NCI-H1092 (cell line): ENCODE measurements at regions not wholly inside any gene's neighbourhood (a gene's known extent, or its start where the extent isn't known, plus 50 kb on each side); places are given as distances from the start of the nearest gene placed in this dataset.

Experiments used
- DNase-seq: peaks from one replicate; lab custom pipeline; 2025; lab: John Stamatoyannopoulos, UW

DNA sequence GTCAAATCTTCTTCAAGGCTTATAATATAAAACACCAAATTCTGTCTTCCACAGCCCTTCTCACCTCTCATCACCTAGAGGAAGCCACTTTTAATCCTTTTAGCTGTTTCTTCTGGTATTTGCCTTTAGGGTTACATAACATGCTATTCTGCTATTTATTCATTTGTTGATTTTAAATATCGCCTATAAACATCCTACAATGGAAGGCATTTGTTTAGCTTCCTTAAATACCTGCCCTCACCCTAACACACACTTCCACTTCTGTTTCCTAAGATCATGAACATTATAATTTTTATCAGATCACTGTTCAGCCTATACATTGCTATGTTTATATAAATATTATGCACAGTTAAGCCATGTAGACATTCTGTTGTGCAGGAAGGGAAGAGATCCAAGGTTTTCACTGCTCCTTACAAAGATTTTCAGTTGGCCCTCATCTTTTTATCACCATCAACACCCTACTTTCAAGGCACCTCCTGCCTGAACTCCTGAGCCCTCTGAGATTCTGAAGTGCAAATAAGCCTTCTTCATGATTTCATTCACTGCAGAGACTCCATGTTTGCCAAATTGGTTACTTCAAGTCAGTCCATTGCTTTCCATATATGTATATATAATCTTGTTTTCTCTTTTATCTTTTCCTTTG, 356.9 kb upstream of the ACTBL2 start:
- DNase-seq: no peak

DNA sequence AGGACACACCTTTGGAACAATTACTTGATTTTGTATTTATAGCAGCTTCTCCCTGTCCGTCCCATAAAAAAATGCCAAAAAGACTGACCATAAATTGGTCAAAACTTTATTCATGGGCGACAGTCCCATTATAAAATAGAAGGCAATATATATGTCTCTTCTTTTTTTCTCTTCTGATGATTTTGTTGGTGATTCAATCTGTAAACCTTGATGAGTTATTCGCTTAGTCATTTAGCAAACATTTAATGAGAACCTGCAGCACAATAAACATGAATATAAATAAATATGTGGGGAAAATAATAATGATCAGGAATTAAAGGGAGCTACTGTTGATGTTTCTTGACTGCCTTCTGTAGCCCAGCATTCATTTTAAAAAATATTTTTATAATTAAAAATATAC, 356.4 kb upstream of the ACTBL2 start:
- no peak for DNase-seq

DNA sequence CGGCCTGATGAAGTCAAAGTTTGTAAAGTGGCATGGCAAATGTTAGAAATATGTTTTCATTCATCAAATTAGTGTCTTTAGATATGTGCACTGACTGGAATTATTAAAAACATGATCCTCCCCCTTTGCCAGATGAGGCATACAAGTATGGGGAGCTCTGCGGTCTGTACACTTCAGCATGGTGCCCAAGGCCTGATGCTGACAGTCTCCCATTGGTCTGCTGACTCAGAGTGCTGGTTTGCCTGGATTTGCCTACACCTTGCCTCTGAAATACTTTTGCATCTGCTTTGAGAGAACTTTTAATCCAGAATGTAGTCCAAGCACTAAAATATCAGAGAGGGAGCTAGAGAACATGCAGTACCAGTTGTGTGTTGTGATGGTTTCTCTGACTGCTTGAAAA, 354.3 kb upstream of the ACTBL2 start:
- no peak for DNase-seq

DNA sequence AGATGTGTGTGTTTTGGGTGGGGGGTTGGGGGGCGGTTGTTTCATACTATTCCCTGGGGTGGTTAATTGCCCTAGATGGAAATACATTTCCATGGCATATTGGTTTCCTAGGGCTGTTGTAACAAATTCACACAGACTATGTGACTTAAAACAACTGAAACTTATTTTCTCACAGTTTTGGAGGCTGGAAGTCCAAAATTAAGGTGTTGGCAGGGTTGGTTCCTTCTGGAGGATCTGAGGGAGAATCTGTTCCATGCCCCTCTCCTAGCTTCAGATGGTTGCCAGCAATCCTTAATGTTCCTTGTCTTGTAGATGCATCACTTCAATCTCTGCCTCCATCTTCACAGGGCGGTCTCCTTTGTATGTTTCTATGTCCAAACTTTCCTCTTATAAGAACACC, 353.7 kb upstream of the ACTBL2 start:
- DNase-seq: no peak

DNA sequence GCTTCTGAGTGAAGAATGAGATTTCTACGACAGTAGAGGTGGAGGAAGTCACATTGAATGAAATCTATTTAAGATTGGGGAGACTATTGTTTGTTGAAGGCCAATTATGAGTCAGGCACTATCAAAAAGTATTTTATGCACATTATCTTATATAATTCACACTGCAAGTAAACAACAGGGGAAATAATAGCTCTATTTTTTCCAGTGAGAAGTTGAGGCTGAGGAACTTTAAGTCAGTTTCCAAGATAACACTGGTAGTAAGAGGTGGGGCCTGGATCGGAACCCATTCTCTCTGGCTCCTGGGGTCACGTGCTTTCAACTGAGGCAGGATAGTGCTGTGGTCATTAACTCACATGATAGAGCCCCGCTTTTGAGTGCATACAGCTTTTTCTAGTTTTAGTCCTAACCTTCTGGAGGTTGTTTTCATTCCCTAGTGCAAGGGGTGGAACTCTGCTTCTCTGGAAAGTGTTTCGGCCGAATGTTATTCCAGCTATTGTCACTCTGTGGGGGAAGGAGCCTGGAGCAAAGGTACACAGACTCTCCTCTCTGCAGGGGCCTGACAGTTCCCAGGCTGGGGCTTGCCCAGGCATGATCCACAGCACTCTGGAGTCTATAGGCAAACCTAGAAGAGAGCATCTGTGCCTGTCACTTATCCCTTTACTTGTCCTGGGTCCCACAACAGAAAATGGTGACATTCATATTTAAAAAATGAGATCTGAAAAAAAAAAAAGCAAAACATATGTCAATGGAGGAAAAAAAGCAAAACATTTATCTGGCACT, 352.4 kb upstream of the ACTBL2 start:
- DNase-seq: no peak

DNA sequence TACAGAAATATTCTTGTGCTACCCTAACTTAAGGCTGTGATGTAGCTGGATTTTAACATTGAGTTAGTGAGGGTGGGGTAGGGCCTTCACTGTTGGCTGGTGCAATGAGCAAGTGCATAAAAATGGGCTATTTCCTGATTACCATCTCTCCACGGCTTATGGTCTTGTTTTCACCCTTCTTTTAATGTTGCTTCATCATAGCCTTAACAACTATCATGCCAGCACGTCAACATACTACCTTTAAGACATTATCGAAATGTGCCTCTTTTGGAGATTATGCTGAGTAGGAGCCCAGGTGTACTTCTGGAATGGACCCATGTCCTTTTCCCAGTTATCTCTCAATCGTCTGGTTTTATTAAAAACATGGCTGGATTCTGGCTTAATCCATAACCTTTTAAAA, 350.9 kb upstream of the ACTBL2 start:
- DNase-seq: no peak

DNA sequence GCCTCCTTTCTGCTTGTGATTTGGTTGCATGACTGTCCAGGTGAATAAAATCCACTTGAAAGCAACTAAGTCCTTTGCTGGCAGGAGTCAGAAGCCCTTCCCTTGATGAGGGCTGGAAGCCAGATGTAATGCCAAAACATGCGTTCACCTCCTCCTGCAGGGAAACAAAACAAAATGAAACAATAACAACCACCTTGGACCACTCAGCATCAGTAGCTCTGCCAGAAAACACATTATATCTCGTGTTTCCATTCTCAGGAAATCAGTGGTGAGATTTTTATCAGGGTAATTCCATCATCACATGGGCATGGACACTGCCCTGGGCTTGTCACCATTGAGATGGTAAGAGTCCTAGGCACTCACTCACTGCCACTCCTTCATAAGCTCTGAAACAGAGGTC, 350.3 kb upstream of the ACTBL2 start:
- no peak for DNase-seq

DNA sequence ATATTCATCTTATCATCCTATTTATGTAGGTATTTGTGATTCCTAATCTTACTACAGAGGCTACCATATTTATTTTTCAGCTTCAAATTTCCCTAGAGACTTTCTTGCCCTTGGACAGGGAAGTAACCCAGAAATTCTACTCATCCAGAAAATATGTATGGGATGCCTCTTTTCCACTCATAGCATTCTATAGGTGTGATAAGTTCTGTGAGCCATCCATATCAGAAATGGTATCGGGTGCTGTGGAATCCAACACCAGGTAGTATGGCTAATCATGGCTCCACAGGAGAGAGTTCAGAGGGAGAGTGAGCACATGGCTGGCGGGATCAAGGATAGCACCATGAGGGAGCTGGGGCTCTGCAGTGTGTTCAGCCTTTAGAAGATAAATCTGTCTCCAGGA, 349.3 kb upstream of the ACTBL2 start:
- no peak for DNase-seq

DNA sequence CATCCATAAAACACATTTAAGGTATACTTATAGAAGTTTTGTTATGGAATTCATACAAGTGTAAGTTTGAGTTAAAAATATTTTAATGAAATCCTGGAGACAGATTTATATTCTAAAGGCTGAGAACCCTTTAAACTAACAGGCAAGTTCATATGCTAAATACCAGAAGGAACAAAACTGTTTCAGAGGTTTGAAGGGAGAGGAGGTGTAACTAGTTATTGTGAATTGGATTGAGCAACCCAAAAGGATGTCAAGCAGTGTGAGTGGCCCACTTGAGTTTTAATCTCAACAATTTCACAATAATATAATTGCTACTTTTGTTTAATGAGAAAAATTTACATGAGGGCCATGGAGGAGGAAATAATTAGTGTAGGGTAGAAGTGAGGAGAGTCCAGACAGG, 348.5 kb upstream of the ACTBL2 start:
- DNase-seq: no peak

DNA sequence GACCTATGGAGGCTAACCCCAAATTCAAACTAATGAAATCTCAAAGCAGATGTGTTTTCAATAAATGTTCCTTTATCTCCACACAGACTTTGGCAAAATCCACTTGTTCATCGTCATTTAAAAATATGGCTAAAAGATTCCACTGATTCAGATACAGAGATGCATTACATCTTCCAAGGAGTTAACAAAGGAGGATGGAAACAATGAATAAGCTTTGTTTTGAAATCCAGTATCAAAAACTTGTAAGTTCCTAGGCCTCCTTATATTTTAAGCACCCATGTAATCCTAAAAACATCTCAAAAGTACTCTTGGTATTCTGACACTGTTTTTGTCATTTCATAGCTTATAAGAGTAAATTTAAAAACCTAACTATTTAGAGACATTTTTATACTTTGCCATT, 345.6 kb upstream of the ACTBL2 start:
- no peak for DNase-seq

DNA sequence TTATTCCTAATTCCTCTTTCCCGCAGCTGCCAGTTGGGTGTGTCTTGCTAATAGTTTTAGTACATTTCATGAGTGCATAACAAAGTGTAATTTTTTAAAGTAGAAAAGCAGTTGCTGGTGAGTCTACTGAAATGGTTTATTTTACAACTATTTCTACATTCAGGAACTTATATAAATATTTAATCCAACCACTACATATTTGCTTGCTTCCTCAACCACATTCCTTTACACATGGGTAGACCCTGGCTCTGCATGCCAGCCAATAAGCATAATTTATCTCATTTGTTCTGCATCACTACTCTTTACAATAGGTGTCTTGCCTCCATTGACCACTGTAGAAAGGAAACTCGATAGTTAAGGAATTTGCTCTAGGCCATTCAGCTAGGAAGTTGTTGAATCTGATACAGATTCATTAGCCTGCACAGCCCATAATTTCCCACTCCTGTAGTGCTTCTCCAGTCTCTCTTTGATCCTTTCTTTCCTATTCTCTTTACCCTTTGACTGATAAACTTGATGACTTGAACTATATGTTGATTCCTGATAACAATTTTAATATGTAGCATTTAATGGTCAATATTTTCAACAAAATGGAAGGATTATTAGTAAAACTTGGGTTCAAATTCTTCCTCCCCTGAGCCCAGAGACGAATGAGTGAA, 342.5 kb upstream of the ACTBL2 start:
- DNase-seq: no peak

DNA sequence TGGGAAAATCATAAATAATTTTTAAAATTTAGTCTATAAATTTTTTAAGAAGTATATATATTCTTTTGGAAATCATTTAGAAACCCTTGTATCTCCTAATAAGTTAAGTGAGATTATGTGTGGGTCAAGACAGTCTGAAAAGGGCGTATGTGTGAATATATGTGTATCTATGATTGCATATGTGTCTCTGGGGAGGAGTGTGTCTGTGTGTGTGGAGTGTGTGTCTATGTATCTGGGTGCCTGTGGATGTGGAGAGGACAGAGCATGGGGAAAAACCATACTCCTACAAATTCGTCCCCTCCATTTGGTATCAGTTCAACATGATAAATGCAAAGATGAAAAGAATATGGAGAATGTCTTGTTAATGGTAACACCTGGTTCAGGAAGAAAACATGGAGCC, 342.0 kb upstream of the ACTBL2 start:
- no peak for DNase-seq

DNA sequence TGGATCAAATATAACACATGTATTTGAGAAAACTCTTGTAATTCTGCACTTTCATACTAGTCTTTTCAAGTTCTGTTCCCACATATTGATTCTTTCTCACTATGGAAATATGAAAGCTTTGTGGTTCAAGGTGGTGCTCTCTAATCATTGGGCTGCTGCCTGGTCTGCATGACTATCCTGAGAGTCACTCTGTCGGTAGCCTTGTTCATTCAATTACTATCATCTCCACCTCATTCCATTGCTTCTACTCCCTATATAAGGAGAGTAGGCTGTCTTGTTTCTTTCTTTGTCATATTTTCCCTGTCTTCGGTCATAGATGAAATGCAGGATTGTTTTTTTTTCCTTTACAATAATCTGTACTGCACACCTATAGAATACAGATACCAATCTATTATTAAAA, 341.4 kb upstream of the ACTBL2 start:
- no peak for DNase-seq

DNA sequence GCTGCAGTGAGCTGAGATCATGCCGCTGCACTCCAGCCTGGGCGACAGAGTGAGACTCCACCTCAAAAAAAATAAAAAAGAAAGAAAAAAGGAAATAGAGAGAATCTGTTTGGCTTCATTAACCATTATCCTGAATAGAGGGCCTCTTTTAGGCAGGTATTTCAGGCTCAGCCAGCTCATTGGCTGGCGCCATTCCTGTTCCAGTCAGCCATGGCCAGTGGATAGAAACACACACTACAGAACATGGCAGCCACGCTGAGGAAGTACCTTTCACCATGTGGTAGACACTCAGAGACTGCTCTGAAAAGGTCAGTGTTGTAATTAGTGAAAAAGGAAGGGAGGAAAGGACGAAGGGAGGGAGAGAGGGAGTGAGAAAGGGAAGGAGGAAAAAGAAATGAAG, 340.0 kb upstream of the ACTBL2 start:
- DNase-seq: no peak

DNA sequence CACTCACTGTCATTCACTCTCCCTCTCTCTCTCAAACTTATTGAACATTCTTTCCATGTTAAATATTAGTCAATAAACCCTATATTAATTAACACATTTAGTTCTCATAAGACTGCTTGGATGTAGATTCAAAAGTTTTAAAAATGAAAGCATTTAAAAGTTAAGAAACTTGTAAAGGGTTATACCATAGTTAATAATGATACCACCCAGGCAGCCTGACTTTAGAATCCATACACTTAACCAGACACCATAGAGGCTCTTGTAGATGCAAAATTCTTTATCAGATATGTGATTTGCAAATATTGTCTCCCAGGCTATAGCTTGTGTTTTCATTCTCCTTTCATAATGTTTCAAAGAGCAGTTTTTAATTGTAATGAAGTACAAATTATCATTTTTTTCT, 335.8 kb upstream of the ACTBL2 start:
- no peak for DNase-seq

DNA sequence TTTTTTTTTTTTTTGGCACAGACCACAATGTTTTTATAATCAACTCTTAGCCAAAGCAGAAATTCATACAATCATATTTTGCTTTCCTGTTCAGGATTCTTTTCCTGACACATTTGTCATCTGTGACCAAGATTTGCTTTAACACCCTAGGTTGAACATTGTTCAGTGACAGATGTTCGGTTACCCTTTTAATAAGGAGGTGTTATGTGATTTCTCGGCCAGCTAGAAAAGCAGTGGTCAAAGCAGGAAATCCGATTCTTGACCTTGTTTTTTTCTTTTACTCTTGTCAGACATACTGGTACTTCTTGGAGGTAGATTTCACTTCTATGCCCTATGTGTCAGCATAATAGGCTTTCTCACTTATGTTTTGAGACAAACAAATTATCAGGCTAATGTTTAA, 335.3 kb upstream of the ACTBL2 start:
- DNase-seq: no peak

DNA sequence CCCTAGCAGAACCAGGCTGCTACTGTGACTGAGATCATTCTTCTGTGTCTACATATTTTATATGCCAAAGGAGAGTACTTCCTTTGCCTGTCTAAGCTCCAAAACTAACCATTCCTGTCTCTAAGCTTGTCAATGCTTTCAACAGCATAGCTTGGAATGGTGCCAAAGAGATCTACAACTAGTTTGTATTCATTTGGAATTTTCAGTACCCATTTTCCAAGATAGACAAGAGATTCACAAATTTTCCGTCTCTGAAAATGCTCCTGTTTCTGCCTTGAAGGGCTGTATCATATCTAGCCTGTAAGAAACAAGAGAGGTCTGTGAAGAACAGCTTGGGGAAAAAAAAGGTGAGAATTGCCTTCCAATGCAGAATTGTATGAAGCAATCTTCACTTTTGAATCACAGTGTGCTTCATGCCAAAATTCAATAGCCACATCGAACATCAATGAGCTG, 334.4 kb upstream of the ACTBL2 start:
- DNase-seq: no peak

DNA sequence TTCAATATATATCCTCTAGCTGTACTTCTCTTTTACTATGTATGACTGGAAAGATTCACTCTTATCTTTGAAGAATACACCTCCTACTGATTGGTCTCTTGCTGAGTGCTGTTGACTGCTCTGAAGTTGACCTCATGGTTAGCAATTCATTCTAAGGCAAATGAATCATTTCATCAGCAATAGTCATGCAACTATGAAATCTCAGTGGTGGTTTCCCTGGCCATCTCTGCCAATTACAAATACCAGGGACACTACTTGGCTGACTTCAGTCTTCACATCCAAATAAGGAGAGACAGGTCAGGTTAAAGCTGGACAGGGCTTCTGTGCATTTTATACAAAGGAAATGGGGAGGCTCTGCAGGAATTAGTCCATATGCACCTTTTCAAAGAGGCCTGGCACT, 333.5 kb upstream of the ACTBL2 start:
- no peak for DNase-seq

DNA sequence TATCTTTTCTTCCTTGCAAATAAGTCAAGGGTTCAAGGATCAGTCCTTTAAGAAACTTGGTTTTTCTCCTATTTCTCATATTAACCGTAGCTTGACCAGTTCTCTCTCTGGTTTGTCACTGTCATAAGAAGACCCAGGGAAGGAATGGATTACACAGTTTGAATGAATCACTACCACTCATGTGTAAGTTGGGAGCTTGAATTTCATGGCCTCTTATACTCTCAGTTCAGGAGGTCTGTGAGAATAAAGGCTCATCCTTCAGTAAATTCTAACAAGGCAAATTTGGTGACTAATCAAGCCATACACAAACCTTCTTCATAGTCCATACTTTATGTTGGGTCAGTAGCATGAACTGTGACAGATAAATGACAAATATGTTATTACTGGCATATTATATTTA, 323.1 kb upstream of the ACTBL2 start:
- DNase-seq: no peak

DNA sequence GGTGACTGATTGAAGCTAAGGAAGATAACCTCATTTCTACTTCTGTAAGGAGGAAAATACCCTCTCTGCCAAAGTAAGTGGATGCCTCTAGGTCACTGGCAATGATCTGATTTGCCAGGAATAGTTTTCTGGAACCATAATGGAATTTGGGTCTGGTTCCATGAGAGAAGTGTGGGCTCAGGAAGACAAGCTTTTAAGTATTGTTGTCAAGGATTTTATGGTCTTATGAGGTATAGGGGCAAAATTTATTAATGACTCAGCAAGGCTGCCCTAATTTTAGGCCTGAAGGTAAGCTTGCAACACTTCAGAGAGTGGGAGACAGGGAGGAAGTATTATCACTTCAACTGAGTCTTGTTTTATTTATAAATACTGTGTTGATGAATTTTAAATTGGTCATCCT, 322.6 kb upstream of the ACTBL2 start:
- DNase-seq: no peak

DNA sequence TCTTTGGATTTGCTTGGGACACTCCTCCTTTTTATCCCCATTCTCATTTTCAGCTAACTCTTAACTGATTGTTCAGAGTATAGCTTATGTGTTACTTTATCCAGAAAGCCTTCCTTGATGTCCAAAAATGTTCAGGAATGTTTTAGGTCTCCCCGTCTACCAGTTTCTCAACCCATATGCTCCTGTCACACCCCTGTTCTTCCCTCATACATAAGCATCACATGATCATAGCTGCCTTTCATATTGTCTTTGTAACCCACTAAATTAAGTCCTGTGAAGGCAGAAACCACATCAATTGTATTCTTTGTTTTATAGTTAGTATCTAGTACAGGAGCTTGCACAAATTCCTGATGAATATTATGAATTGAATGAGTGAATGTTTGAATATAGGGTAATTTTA, 321.9 kb upstream of the ACTBL2 start:
- no peak for DNase-seq

DNA sequence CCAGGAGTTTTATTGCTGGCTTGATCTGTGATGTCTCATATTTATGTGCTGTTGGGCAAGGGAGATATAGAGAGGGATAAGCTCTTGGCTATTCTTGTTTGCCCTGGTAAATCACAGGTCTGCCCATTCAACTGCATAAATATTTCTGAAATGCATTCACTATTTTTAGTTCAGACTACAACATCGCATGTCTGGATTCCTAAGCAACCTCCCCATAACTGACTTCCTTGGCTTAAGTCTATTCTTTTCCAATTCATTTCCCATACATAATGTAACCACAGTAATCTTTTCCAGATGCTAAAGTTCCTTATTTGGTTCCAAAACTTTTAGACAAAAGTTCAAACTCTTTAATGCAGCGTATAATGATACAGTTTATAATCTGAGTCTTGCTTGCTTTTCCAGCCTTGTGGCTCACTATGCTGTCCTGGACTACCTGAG, 321.4 kb upstream of the ACTBL2 start:
- no peak for DNase-seq

DNA sequence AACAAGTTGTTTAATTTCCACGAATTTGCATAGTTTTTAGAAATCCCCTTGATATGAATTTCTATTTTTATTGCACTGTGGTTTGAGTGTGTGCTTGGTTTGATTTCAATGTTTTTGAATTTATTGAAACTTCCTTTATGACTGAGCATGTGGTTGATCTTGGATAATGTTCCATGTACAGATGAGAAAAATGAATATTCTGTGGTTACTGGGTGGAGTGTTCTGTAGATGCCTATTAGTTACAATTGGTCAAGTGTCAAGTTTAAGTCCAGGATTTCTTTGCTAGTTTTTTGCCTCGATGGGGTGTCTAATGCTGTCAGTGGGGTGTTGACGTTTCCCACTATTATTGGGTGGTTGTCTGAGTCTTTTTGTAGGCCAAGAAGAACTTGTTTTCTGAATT, 319.5 kb upstream of the ACTBL2 start:
- DNase-seq: no peak
